GM12878 (cell line): ENCODE measurements at regions not wholly inside any gene's neighbourhood (a gene's known extent, or its start where the extent isn't known, plus 50 kb on each side); places are given as distances from the start of the nearest gene placed in this dataset.

Source experiments
- ATAC-seq: fragments of 200-7000 bp; cut with Tn5 transposase; 3 replicates; pipeline ENCODE4 v1.9.1; 2020; ENCODE audit warnings: mild to moderate bottlenecking, moderate library complexity
- BruUV-seq: library from RNA; stranded (reverse); fragments of 400-500 nt; replicated peaks from 2 replicates; lab custom pipeline; 2021; lab: Mats Ljungman, UMichigan
- CTCF ChIA-PET: fragments of 300-600 bp; sonication (Branson Sonifier 250); formaldehyde crosslinking; extraction: SDS; loops from one replicate; lab custom pipeline; 2021; ENCODE audit warnings: inconsistent platforms; lab: Yijun Ruan, JAX
- POLR2A ChIA-PET: fragments of 350-600 bp; formaldehyde crosslinking; extraction: SDS; loops from one replicate; lab custom pipeline; 2021; ENCODE audit warnings: inconsistent platforms; lab: Charles Lee
- RAD21 ChIA-PET: fragments of 300-600 bp; sonication (Branson Sonifier 250); formaldehyde crosslinking; loops from one replicate; lab custom pipeline; 2023; ENCODE audit warnings: antibody characterized with exemption; ENCODE audit not compliant: unreplicated experiment; lab: Charles Lee
- SMC1A ChIA-PET: fragments of 300-600 bp; sonication (Branson Sonifier 250); formaldehyde crosslinking; loops from one replicate; lab custom pipeline; 2023; ENCODE audit not compliant: unreplicated experiment, uncharacterized antibody; lab: Charles Lee
- DNase-seq: peaks from one replicate; pipeline ENCODE4 v3.0.0-alpha.2; 2011; ENCODE audit warnings: low read depth, low spot score
- FAIRE-seq: peaks from 3 replicates; lab custom pipeline; 2011; peaks lifted over from hg19 to GRCh38; lab: Jason Lieb, UNC
- H2AFZ ChIP-seq: 2 replicates; pipeline ENCODE4 v1.6.0; 2011; ENCODE audit warnings: low read depth, low read length, control low read depth; ENCODE audit not compliant: control insufficient read depth
- H3K27ac ChIP-seq: 2 replicates; pipeline ENCODE4 v1.5.1; 2011; ENCODE audit warnings: control low read depth; ENCODE audit not compliant: control insufficient read depth, insufficient read depth
- H3K27me3 ChIP-seq, 2 experiments: replicated peaks in 1 of 2; 2 replicates each; pipeline versions ENCODE4 v1.6.0 to v1.6.1; 2011; ENCODE audit warnings: low read length in 1 of 2; ENCODE audit not compliant: control insufficient read depth in 2 of 2, insufficient read depth in 2 of 2
- H3K36me3 ChIP-seq, 2 experiments: 2 replicates each; pipeline ENCODE4 v1.5.1; 2011; ENCODE audit warnings: low read length in 1 of 2; ENCODE audit not compliant: control insufficient read depth in 2 of 2, insufficient read depth in 2 of 2
- H3K4me1 ChIP-seq: 2 replicates; pipeline ENCODE4 v1.6.1; 2011; ENCODE audit warnings: mild to moderate bottlenecking, low read length, moderate library complexity, mixed read lengths; ENCODE audit not compliant: control insufficient read depth, insufficient read depth
- H3K4me2 ChIP-seq: 2 replicates; pipeline ENCODE4 v1.6.0; 2011; ENCODE audit warnings: control low read depth; ENCODE audit not compliant: control insufficient read depth, insufficient read depth
- H3K4me3 ChIP-seq: fragments of 200-600 bp; sonication (generic); 2 replicates; pipeline ENCODE4 v1.5.1; 2016
- H3K79me2 ChIP-seq: 2 replicates; pipeline ENCODE4 v1.6.0; 2011; ENCODE audit warnings: low read length; ENCODE audit not compliant: control insufficient read depth, insufficient read depth
- H3K9ac ChIP-seq: 2 replicates; pipeline ENCODE4 v1.8.0; 2011; ENCODE audit warnings: low read length, control low read depth, mixed read lengths; ENCODE audit not compliant: control insufficient read depth, insufficient read depth
- H3K9me3 ChIP-seq: replicated peaks from 3 replicates; pipeline ENCODE4 v1.5.1; 2011; ENCODE audit warnings: mild to moderate bottlenecking, low read length; ENCODE audit not compliant: control insufficient read depth, insufficient read depth
- H4K20me1 ChIP-seq: 2 replicates; pipeline ENCODE4 v1.6.0; 2011; ENCODE audit not compliant: control insufficient read depth, insufficient read depth
- IKZF1 ChIP-seq: fragments of 450-650 bp; conservative IDR thresholded peaks from 2 replicates; pipeline ENCODE4 v1.6.1; 2017; ENCODE audit warnings: antibody characterized with exemption, mild to moderate bottlenecking
- ZNF384 ChIP-seq: IDR thresholded peaks from 2 replicates; pipeline ENCODE4 v1.6.1; 2012; ENCODE audit warnings: low read depth, mild to moderate bottlenecking, low read length, improper control_type of control experiment, borderline replicate concordance
- WGBS: methylation state at CpG from one replicate; pipeline ENCODE4 v1.1.6; 2016; ENCODE audit warnings: low lambda C conversion rate; ENCODE audit not compliant: insufficient replicate concordance, insufficient coverage; ENCODE audit errors: missing lambda C conversion rate; 5-methylcytosine and 5-hydroxymethylcytosine counted together
- in situ Hi-C: fragments of 300-500 bp; cut with MboI; formaldehyde crosslinking; loops from 9 replicates; pipeline ENCODE4 v1.14.3; 2018; ENCODE audit warnings: mixed read lengths
- intact Hi-C: fragments of 100-400 bp; cut with micrococcal nuclease; formaldehyde crosslinking; loops from one replicate; pipeline ENCODE4 v1.14.2; 2022; ENCODE audit not compliant: unreplicated experiment
- TF ChIP-seq, protein P1 (sequence below): IDR thresholded peaks from 2 replicates; pipeline ENCODE4 v1.6.1; 2012; ENCODE audit warnings: improper control_type of control experiment, low read depth, low read length; ENCODE audit not compliant: insufficient replicate concordance

DNA sequence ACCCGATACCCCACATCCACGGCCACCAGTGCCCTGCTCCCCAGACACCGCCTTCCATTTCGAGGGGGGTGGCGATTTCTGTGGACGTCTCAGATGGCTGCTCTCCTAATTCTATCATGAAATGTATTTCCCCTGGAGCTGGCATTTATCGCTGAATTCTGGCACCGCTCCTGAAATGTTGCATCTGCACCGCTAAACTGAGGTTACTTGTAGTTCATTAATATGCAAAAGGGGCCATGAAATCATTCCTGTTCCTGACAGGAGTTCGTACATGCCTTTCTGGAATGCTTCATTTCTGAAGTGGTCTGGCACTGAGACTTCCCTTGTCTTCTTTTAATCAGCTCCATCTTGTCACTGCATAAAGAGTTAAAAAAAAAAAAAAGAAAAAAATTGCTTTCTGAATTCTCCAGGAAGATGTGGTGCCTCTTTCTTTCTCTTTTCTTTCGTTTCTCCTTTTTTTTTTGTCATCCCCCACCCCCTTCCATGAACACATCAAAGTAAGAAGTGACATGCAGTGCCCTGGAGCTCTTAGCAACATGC is 97.7 kb upstream of the SMARCA2 start:
- DNase-seq (no peak), FAIRE-seq (no peak), ATAC-seq (no peak)
- Histone ChIP-seq H3K36me3 (peaks cover 1 to 4% of the 10 kb centered on the region in 2 experiments; a peak in 2 of 4 replicates), H3K27ac (no peak overlapping the region), H3K79me2 (no peaks in the 10 kb centered on the region), H2AFZ (no peak overlapping the region), H3K4me1 (peaks cover 3% of the 10 kb centered on the region), H3K9me3 (peaks cover 3% of the 10 kb centered on the region; the same call in 2 of the 3 replicates), H3K4me3 (no peak overlapping the region), H3K9ac (no peak overlapping the region), H3K27me3 (no peaks in the 10 kb centered on the region), H3K4me2 (no peak overlapping the region), H4K20me1 (no peaks in the 10 kb centered on the region)
- WGBS = 91% methylated on average over 10 of the region's 11 CpGs
- ChIA-PET CTCF (interaction anchor here (0.9 to 3.7 kb wide), 5 partner anchors 10 to 80 kb away, joined by 3 to 15 read pairs (median 5); no protein-coding TSS in a partner anchor), SMC1A (interaction anchor here (0.7 to 8.1 kb wide), 9 partner anchors 7 to 859 kb away, joined by 3 to 90 read pairs (median 8); no protein-coding TSS in a partner anchor), RAD21 (interaction anchor here (0.8 to 4.9 kb wide), 5 partner anchors 10 to 80 kb away, joined by 3 to 33 read pairs (median 4); no protein-coding TSS in a partner anchor), POLR2A (interaction anchor here (0.9 to 2.0 kb wide), 7 partner anchors 7 to 42 kb away, joined by 3 to 9 read pairs (median 3); no protein-coding TSS in a partner anchor)
- TF ChIP-seq ZNF384 (0 out of 2 replicates have a peak, but pooled peaks have one; percentile 19), IKZF1 (no peak)
- TF ChIP-seq, protein P1, sequence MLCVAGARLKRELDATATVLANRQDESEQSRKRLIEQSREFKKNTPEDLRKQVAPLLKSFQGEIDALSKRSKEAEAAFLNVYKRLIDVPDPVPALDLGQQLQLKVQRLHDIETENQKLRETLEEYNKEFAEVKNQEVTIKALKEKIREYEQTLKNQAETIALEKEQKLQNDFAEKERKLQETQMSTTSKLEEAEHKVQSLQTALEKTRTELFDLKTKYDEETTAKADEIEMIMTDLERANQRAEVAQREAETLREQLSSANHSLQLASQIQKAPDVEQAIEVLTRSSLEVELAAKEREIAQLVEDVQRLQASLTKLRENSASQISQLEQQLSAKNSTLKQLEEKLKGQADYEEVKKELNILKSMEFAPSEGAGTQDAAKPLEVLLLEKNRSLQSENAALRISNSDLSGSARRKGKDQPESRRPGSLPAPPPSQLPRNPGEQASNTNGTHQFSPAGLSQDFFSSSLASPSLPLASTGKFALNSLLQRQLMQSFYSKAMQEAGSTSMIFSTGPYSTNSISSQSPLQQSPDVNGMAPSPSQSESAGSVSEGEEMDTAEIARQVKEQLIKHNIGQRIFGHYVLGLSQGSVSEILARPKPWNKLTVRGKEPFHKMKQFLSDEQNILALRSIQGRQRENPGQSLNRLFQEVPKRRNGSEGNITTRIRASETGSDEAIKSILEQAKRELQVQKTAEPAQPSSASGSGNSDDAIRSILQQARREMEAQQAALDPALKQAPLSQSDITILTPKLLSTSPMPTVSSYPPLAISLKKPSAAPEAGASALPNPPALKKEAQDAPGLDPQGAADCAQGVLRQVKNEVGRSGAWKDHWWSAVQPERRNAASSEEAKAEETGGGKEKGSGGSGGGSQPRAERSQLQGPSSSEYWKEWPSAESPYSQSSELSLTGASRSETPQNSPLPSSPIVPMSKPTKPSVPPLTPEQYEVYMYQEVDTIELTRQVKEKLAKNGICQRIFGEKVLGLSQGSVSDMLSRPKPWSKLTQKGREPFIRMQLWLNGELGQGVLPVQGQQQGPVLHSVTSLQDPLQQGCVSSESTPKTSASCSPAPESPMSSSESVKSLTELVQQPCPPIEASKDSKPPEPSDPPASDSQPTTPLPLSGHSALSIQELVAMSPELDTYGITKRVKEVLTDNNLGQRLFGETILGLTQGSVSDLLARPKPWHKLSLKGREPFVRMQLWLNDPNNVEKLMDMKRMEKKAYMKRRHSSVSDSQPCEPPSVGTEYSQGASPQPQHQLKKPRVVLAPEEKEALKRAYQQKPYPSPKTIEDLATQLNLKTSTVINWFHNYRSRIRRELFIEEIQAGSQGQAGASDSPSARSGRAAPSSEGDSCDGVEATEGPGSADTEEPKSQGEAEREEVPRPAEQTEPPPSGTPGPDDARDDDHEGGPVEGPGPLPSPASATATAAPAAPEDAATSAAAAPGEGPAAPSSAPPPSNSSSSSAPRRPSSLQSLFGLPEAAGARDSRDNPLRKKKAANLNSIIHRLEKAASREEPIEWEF = no peak
- intact Hi-C loops (no loop called here), in situ Hi-C loops (no loop called here)
- no TSS peak for BruUV-seq
